Fibroblast of skin of right biceps (primary cell): ENCODE measurements at regions not wholly inside any gene's neighbourhood (a gene's known extent, or its start where the extent isn't known, plus 50 kb on each side); places are given as distances from the start of the nearest gene placed in this dataset.

Source experiments
- DNase-seq: peaks from one replicate; pipeline ENCODE4 v3.0.0-alpha.2; 2013

DNA sequence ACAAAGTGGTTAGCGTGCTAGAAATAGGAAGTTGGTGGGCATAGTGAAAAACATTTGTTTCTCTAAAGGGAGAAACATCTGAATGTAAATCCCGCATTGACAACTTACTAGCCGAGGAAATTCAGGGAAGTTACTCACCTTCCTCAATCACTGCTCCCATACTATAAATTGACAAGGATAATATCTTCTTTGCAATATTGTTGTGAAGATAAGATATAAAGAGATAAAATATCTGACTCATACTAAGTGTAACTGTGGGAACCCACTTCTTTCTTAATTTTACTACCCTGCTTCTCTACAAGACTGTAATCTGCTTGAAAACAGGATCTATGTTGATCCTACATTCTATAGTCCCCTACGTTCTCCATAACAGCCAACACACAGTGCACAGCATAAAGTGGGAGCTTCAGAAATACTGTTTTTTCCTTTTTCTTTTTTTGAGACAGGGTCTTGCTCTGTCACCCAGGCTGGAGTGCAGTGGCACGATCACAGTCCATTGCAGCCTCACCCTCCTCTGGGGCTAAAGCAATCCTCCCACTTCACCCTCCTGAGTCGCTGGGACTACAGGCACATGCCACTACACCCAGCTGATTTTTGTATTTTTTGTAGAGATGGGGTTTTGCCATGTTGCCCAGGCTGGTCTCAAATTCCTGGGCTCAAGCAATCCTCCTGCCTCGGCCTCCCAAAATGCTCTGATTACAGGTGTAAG, 57.4 kb upstream of the C1orf21 start:
- no peak for DNase-seq

DNA sequence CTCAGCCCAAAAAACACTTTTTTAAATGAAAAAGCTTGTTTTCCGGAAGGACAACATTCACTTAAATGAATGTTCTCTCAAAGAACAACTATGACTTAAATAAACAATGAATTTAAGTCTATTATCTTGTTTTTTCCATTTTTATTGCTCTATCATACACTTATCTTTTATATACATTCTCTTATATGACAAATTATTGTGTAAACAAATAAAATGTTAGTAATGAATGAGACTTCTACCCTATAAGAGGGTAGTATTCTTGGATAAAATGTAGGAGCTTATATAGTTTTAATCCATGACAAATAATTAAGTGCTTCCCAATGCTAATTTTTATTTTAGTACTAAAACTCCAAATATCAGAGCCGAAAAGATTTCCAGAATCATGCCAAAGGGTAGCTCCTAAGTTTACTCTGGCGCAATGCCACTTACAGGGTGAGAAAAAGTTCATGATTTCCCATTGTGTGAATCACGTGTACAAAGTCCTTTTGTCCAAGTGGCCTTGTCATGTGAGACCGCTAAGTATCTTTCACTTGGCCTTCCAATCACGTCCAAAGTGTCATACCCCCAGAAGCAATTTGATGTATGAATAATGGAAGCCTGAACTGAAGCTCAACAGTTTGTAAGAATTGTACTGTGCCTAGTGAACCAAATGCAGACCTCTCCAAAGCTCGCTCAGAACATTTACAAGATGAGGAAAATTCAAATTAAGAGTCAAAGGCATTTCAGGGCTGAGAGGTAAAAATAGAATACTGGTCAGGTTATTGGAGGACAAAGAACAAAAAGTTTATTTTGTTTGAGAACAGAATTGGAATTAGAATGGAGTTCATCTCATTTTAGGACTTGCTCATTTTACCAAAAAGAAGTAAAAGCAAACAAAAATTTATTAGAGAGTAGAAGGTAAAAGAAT, 56.6 kb upstream of the C1orf21 start:
- DNase-seq = no peak

DNA sequence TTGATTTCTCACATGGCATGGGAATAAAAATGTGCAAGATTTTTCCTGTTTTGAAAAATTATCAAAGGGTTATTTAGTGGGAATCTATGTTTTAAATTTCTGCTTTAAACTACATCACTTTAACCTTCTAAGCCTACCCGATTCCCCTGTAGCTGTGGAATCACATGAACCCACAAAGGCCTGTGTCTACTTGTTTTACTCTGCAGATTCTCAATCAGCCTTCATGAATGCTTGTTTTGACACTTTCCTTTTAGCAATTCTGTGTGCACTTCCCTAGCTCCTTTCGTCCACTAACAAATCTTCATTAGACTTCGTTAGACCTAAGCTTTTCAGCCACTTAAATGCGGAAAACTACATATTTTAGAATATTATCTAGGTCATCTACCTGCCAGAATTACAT, 56.0 kb upstream of the C1orf21 start:
- DNase-seq = no peak
